A673 (cell line): ENCODE measurements at regions not wholly inside any gene's neighbourhood (a gene's known extent, or its start where the extent isn't known, plus 50 kb on each side); places are given as distances from the start of the nearest gene placed in this dataset.

Experiments used
- BruUV-seq: library from RNA; stranded (reverse); fragments of 400-500 nt; replicated peaks from 2 replicates; lab custom pipeline; 2021; lab: Mats Ljungman, UMichigan
- CTCF ChIA-PET: fragments of 300-600 bp; sonication (Branson Sonifier 250); formaldehyde crosslinking; loops from one replicate; lab custom pipeline; 2022; ENCODE audit warnings: antibody characterized with exemption; lab: Charles Lee
- POLR2A ChIA-PET: fragments of 300-600 bp; sonication (Branson Sonifier 250); formaldehyde crosslinking; loops from one replicate; lab custom pipeline; 2022; ENCODE audit warnings: antibody characterized with exemption; ENCODE audit not compliant: low non-redundant PET; lab: Charles Lee
- DNase-seq: peaks from one replicate; pipeline ENCODE4 v3.0.0-alpha.2; 2015; ENCODE audit warnings: low spot score
- H3K27ac ChIP-seq: fragments of 200-600 bp; sonication (generic); 2 replicates; pipeline ENCODE4 v1.5.1; 2016; ENCODE audit warnings: mixed run types, low read depth, mild to moderate bottlenecking, mixed read lengths, antibody characterized with exemption, low read length; ENCODE audit not compliant: poor library complexity, severe bottlenecking
- H3K27me3 ChIP-seq: fragments of 200-600 bp; sonication (generic); replicated peaks from 2 replicates; pipeline ENCODE4 v1.6.1; 2017; ENCODE audit warnings: mixed run types, low read depth, mild to moderate bottlenecking, mixed read lengths, antibody characterized with exemption, low read length; ENCODE audit not compliant: insufficient read depth, poor library complexity
- H3K36me3 ChIP-seq: fragments of 200-600 bp; sonication (generic); 2 replicates; pipeline ENCODE4 v1.6.1; 2016; ENCODE audit warnings: mixed run types, mild to moderate bottlenecking, mixed read lengths, antibody characterized with exemption, low read length; ENCODE audit not compliant: insufficient read depth, poor library complexity, severe bottlenecking
- H3K4me1 ChIP-seq: fragments of 200-600 bp; sonication (generic); 2 replicates; pipeline ENCODE4 v1.6.1; 2017; ENCODE audit warnings: mixed run types, mild to moderate bottlenecking, mixed read lengths, antibody characterized with exemption, low read length; ENCODE audit not compliant: insufficient read depth, poor library complexity, severe bottlenecking
- H3K4me3 ChIP-seq: fragments of 200-600 bp; sonication (generic); 2 replicates; pipeline ENCODE4 v1.5.1; 2016; ENCODE audit warnings: low read depth, mixed run types, mild to moderate bottlenecking, mixed read lengths, low read length; ENCODE audit not compliant: poor library complexity, severe bottlenecking
- H3K9me3 ChIP-seq: fragments of 200-600 bp; sonication (generic); 2 replicates; pipeline ENCODE4 v1.6.1; 2016; ENCODE audit warnings: mixed run types, low read depth, mild to moderate bottlenecking, mixed read lengths, antibody characterized with exemption, low read length; ENCODE audit not compliant: poor library complexity, severe bottlenecking
- EZH2 ChIP-seq: fragments of 200-600 bp; sonication (generic); IDR thresholded peaks from 2 replicates; pipeline ENCODE4 v1.6.1; 2017; ENCODE audit warnings: borderline replicate concordance, low read depth, mild to moderate bottlenecking, mixed read lengths, antibody characterized with exemption, low read length; ENCODE audit not compliant: poor library complexity, severe bottlenecking
- intact Hi-C: fragments of 100-400 bp; cut with micrococcal nuclease; formaldehyde crosslinking; loops from one replicate; pipeline ENCODE4 v1.10.0; 2022; ENCODE audit not compliant: unreplicated experiment
- TF ChIP-seq, protein P1 (sequence below): fragments of 300-800, 200-600 bp; sonication (generic); conservative IDR thresholded peaks from 2 replicates; pipeline ENCODE4 v1.5.1; 2017; ENCODE audit warnings: low read depth, mild to moderate bottlenecking, antibody characterized with exemption, low read length, moderate library complexity, mixed read lengths

DNA sequence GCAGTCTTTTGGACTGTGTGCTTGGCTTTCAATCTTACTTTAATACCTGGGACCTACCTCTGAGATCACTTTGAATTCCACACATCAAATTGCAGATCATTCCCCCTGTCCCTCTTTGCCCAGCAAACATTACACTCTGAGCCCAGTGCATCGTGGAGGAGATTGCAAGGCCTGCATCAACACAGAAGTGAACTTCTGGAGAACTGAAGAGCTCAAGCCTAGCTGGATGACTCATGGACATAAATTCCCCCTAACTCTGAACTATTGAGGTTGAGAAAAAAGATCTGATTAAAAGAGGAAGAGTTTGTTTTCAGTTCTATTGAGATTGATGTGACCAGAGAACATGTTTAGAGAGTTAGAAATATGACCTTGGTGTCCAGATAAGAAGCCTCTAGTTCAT lies 316.0 kb upstream of the DMAC1 start:
- Histone ChIP-seq H3K4me3 (no peak overlapping the region), H3K27me3 (no peaks in the 10 kb centered on the region), H3K9me3 (peaks cover 20% of the 10 kb centered on the region), H3K36me3 (no peaks in the 10 kb centered on the region), H3K4me1 (no peaks in the 10 kb centered on the region), H3K27ac (no peak overlapping the region)
- no TSS peak for BruUV-seq
- intact Hi-C loops, result no loop called here
- ChIA-PET CTCF (no interaction called here), POLR2A (no interaction called here)
- TF ChIP-seq EZH2, result no peak
- TF ChIP-seq, protein P1, sequence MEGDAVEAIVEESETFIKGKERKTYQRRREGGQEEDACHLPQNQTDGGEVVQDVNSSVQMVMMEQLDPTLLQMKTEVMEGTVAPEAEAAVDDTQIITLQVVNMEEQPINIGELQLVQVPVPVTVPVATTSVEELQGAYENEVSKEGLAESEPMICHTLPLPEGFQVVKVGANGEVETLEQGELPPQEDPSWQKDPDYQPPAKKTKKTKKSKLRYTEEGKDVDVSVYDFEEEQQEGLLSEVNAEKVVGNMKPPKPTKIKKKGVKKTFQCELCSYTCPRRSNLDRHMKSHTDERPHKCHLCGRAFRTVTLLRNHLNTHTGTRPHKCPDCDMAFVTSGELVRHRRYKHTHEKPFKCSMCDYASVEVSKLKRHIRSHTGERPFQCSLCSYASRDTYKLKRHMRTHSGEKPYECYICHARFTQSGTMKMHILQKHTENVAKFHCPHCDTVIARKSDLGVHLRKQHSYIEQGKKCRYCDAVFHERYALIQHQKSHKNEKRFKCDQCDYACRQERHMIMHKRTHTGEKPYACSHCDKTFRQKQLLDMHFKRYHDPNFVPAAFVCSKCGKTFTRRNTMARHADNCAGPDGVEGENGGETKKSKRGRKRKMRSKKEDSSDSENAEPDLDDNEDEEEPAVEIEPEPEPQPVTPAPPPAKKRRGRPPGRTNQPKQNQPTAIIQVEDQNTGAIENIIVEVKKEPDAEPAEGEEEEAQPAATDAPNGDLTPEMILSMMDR, result no peak
- no peak for DNase-seq

DNA sequence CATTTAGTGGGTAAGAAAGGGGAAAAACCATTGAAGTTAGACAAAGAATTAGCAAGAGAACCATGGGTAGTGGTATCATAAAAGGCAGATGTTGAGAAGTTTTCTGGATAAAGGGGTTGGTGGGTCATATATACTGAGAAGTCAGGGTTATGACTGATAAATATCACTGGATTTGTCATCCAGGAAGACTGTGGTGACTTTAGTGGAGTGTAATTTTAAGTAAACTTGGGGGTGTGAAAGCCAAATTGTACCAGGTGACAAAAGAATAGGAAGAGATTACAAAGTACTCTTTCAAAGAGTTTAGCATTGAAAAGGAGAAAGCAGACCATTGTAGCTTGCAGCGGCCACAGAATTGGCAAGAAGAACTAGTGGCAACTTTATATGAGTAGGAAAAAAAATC lies 315.2 kb upstream of the DMAC1 start:
- no peak overlapping the region for H3K27ac ChIP-seq
- DNase-seq, result no peak
- intact Hi-C loops, result no loop called here

GRCh38 chr9:8106362-8106761 lies 306.8 kb upstream of the DMAC1 start:
- TF ChIP-seq, protein P1, result no peak
- no peak for TF ChIP-seq EZH2
- Histone ChIP-seq H3K27ac (no peak overlapping the region), H3K4me3 (no peak overlapping the region), H3K9me3 (no peaks in the 10 kb centered on the region), H3K27me3 (no peaks in the 10 kb centered on the region), H3K36me3 (no peaks in the 10 kb centered on the region), H3K4me1 (no peaks in the 10 kb centered on the region)
- CTCF ChIA-PET, result no interaction called here
- DNase-seq, result no peak
- intact Hi-C loops, result no loop called here
- POLR2A ChIA-PET, result no interaction called here
- BruUV-seq, result no TSS peak

More for the DNA sequence above, 315.2 kb upstream of the DMAC1 start:
- H3K9me3 ChIP-seq, result peaks cover 15% of the 10 kb centered on the region
- no peak overlapping the region for H3K4me3 ChIP-seq
- CTCF ChIA-PET, result no interaction called here
- H3K27me3 ChIP-seq, result no peaks in the 10 kb centered on the region
- H3K36me3 ChIP-seq, result no peaks in the 10 kb centered on the region
- no peaks in the 10 kb centered on the region for H3K4me1 ChIP-seq
- TF ChIP-seq EZH2, result no peak
- TF ChIP-seq, protein P1, result no peak
- no TSS peak for BruUV-seq
- POLR2A ChIA-PET, result no interaction called here
